SU-DHL-6 (cell line): ENCODE measurements at regions not wholly inside any gene's neighbourhood (a gene's known extent, or its start where the extent isn't known, plus 50 kb on each side); places are given as distances from the start of the nearest gene placed in this dataset.

ENCODE experiments used
- H2AFZ ChIP-seq: fragments of 200-600 bp; sonication (generic); 2 replicates; pipeline ENCODE4 v1.6.1; 2014; ENCODE audit warnings: low read depth, mild to moderate bottlenecking, moderate library complexity, mixed read lengths, antibody characterized with exemption, low read length; ENCODE audit not compliant: severe bottlenecking
- H3F3A ChIP-seq: fragments of 200-600 bp; shearing (Covaris generic); 2 replicates; pipeline ENCODE4 v1.6.0; 2016; ENCODE audit warnings: antibody characterized with exemption, mild to moderate bottlenecking; ENCODE audit not compliant: insufficient read depth
- H3K27ac ChIP-seq: fragments of 200-600 bp; sonication (generic); 2 replicates; pipeline ENCODE4 v1.5.1; 2016; ENCODE audit warnings: low read depth, mild to moderate bottlenecking, low read length, moderate library complexity, mixed read lengths
- H3K27me3 ChIP-seq: fragments of 200-600 bp; sonication (generic), shearing (Covaris generic); 2 replicates; pipeline ENCODE4 v1.6.0; 2014; ENCODE audit warnings: mild to moderate bottlenecking, low read length
- H3K36me3 ChIP-seq: fragments of 200-600 bp; sonication (generic); 2 replicates; pipeline ENCODE4 v1.6.1; 2014; ENCODE audit warnings: mild to moderate bottlenecking, low read length, mixed read lengths
- H3K4me2 ChIP-seq: fragments of 300-600, 200-600 bp; shearing (Covaris generic), sonication (generic); 2 replicates; pipeline ENCODE4 v1.6.0; 2014; ENCODE audit warnings: low read length, low read depth, mild to moderate bottlenecking; ENCODE audit not compliant: poor library complexity, severe bottlenecking
- H3K4me3 ChIP-seq: fragments of 200-600 bp; sonication (generic); 2 replicates; pipeline ENCODE4 v1.5.1; 2014; ENCODE audit warnings: antibody characterized with exemption, low read length, mild to moderate bottlenecking, mixed read lengths; ENCODE audit not compliant: insufficient read depth, poor library complexity, severe bottlenecking
- H3K79me2 ChIP-seq: fragments of 200-600 bp; sonication (generic); 2 replicates; pipeline ENCODE4 v1.6.1; 2014; ENCODE audit warnings: mild to moderate bottlenecking, low read length, moderate library complexity; ENCODE audit not compliant: insufficient read depth
- H3K9ac ChIP-seq: fragments of 200-600 bp; sonication (generic); 2 replicates; pipeline ENCODE4 v1.7.0; 2014; ENCODE audit warnings: mild to moderate bottlenecking, low read length
- H3K9me2 ChIP-seq: fragments of 200-600 bp; sonication (generic); replicated peaks from 2 replicates; pipeline ENCODE4 v1.6.1; 2014; ENCODE audit warnings: low read length; ENCODE audit not compliant: insufficient read depth
- H3K9me3 ChIP-seq: fragments of 200-600 bp; sonication (generic); 2 replicates; pipeline ENCODE4 v1.6.1; 2014; ENCODE audit warnings: low read length, mixed read lengths; ENCODE audit not compliant: insufficient read depth
- H4K20me1 ChIP-seq: fragments of 200-600 bp; sonication (generic); 2 replicates; pipeline ENCODE4 v1.6.1; 2014; ENCODE audit warnings: low read depth, mild to moderate bottlenecking, antibody characterized with exemption, low read length, moderate library complexity, mixed read lengths
- CTCF ChIP-seq: fragments of 200-600 bp; sonication (generic); IDR thresholded peaks from one replicate; pipeline ENCODE4 v1.5.1; 2017; ENCODE audit warnings: antibody characterized with exemption, mild to moderate bottlenecking, low read length, moderate library complexity; ENCODE audit not compliant: insufficient read depth, poor library complexity, severe bottlenecking
- EZH2phosphoT487 ChIP-seq: fragments of 200-600 bp; sonication (generic), shearing (Covaris generic); conservative IDR thresholded peaks from 2 replicates; pipeline ENCODE4 v1.6.1; 2018; ENCODE audit warnings: mild to moderate bottlenecking, antibody characterized with exemption, low read length, moderate library complexity, mixed read lengths

DNA sequence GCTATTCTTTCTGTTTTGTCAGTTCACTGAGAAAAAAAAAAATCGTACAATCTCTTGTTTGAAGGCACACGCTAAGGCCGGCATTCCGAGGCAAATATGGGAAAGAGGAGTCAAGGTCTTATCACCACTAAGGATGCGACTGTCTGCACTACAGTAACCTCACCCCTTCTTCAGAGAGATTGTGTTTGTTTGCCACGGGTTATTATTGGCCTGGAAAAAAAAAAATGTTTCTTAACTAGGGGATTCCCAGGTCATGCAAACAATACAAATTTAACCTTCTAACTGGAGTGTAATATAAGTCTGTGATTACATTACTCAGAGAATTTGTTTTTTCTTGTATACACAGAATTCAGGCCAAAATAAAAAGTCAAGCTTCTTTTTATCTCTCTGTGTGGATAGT is 168.3 kb downstream of the TMA16 start:
- Histone ChIP-seq H3K4me2 (peak overlapping the region; percentile 99), H3K9ac (peak overlapping the region; percentile 59), H3K27ac (peak overlapping the region; percentile 99)

DNA sequence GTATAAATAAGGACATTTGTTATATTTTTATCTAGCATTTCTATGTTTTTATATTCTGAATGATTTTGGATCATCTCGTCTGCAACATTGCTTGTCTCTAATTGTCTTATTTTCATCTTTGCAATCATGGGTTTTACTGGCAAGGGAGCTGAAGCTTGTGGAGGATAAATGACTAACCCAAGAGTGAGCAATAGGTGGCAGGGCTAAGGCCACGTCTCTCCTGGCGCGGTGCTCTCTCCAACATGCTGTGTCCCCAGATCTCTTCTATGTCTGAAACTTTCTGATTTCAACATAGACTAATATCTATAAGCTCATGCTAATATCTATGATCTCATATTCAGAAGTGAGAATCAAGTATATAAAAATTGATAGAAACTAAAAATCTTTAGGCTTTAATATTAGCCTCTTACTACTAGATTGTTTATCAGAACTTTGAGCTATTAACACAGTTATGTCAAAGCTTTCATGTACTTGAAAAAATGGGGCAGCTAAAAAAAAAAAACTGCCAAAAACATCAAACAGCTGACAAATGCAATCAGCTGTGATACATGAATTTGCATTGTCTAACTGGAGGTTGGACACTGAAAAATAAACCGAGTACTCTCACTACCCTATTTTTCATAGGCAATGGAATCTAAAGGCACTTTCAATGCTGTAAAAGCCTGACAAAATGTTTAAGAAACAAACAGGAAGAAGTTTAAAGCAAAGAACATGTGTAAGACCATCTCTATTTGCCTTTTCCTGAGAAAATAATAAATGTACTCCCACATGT is 169.2 kb downstream of the TMA16 start:
- H3K9me3 ChIP-seq = no peaks in the 10 kb centered on the region
- H3K4me2 ChIP-seq = peak overlapping the region; percentile 99
- no peaks in the 10 kb centered on the region for H3K36me3 ChIP-seq
- peak overlapping the region; percentile 43 for H3K4me3 ChIP-seq
- no peak for TF ChIP-seq EZH2phosphoT487
- no peak for TF ChIP-seq CTCF
- peak overlapping the region; percentile 99 for H3K27ac ChIP-seq
- H4K20me1 ChIP-seq = no peaks in the 10 kb centered on the region
- H3F3A ChIP-seq = peaks cover 60% of the 10 kb centered on the region
- H3K9ac ChIP-seq = peak overlapping the region; percentile 59
- no peak overlapping the region for H2AFZ ChIP-seq
- no peaks in the 10 kb centered on the region for H3K79me2 ChIP-seq
- no peaks in the 10 kb centered on the region for H3K9me2 ChIP-seq
- no peaks in the 10 kb centered on the region for H3K27me3 ChIP-seq

More for the DNA sequence above, 168.3 kb downstream of the TMA16 start:
- Histone ChIP-seq H2AFZ (no peak overlapping the region), H3K27me3 (no peaks in the 10 kb centered on the region), H3K4me3 (peak overlapping the region; percentile 43), H3K9me2 (no peaks in the 10 kb centered on the region), H3K79me2 (no peaks in the 10 kb centered on the region), H3F3A (peaks cover 60% of the 10 kb centered on the region), H3K9me3 (no peaks in the 10 kb centered on the region), H3K36me3 (no peaks in the 10 kb centered on the region), H4K20me1 (no peaks in the 10 kb centered on the region)
- TF ChIP-seq EZH2phosphoT487 = no peak
- TF ChIP-seq CTCF = no peak

DNA sequence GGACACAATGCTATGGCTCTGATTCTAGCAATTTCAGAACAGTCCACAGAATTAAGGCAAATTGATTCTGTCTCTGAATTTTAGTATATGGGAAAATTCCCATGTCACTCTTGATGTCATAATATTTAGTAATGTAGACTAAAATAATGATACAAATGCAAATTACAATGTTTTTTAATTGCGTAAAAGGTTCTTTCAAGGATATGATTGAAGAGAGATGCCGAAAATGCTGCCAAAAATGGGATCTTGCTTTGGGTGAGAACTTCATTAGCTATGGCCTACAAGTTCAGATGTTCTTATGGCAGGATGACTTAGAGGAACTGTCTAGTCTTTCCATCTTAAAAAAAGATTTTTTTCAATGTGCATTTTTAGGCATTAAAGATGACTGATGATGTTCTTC is 170.6 kb downstream of the TMA16 start:
- peak overlapping the region; percentile 59 for H3K9ac ChIP-seq
- H3K27me3 ChIP-seq = no peaks in the 10 kb centered on the region
- no peaks in the 10 kb centered on the region for H3K9me2 ChIP-seq
- H3K27ac ChIP-seq = peak overlapping the region; percentile 99
- peak overlapping the region; percentile 99 for H3K4me2 ChIP-seq
- H2AFZ ChIP-seq = peak overlapping the region; percentile 11
- H3K4me3 ChIP-seq = peak overlapping the region; percentile 20
- TF ChIP-seq EZH2phosphoT487 = no peak
- TF ChIP-seq CTCF = no peak
- no peaks in the 10 kb centered on the region for H4K20me1 ChIP-seq
- H3F3A ChIP-seq = peaks cover 60% of the 10 kb centered on the region
- no peaks in the 10 kb centered on the region for H3K36me3 ChIP-seq
- H3K9me3 ChIP-seq = no peaks in the 10 kb centered on the region
- H3K79me2 ChIP-seq = no peaks in the 10 kb centered on the region
